ENCODE measurements at regions not wholly inside any gene's neighbourhood (a gene's known extent, or its start where the extent isn't known, plus 50 kb on each side); places are given as distances from the start of the nearest gene placed in this dataset.

GRCh38 chr6:137952247-137952646 lies 85.2 kb downstream of the TNFAIP3 start:
- TF ChIP-seq, protein P1, sequence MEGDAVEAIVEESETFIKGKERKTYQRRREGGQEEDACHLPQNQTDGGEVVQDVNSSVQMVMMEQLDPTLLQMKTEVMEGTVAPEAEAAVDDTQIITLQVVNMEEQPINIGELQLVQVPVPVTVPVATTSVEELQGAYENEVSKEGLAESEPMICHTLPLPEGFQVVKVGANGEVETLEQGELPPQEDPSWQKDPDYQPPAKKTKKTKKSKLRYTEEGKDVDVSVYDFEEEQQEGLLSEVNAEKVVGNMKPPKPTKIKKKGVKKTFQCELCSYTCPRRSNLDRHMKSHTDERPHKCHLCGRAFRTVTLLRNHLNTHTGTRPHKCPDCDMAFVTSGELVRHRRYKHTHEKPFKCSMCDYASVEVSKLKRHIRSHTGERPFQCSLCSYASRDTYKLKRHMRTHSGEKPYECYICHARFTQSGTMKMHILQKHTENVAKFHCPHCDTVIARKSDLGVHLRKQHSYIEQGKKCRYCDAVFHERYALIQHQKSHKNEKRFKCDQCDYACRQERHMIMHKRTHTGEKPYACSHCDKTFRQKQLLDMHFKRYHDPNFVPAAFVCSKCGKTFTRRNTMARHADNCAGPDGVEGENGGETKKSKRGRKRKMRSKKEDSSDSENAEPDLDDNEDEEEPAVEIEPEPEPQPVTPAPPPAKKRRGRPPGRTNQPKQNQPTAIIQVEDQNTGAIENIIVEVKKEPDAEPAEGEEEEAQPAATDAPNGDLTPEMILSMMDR (conservative IDR thresholded peaks at IDR 0.05; ENCODE audit: low read depth, low read length), result no peak
- no peak for TF ChIP-seq EZH2 (IDR thresholded peaks at IDR 0.05; ENCODE audit: low read length, unreplicated experiment)
- no peak for TF ChIP-seq EZH2phosphoT487 (IDR thresholded peaks at IDR 0.05; ENCODE audit: borderline replicate concordance, low read length)
